T-helper 2 cell (primary cell): ENCODE measurements at regions not wholly inside any gene's neighbourhood (a gene's known extent, or its start where the extent isn't known, plus 50 kb on each side); places are given as distances from the start of the nearest gene placed in this dataset.
"Not testable (repeated sequence)": the region's sequence is repeated elsewhere in the genome, so short reads cannot be mapped to it uniquely, and the experiment has no call there.

Source experiments
- DNase-seq, 5 experiments: peaks; one replicate each; pipeline versions ENCODE4 v3.0.0 to v3.0.0-alpha.2; 2012 to 2022

GRCh38 chr12:61987173-61987572, 273.0 kb upstream of the USP15 start:
- DNase-seq: no peak

GRCh38 chr12:61991661-61992060, 268.5 kb upstream of the USP15 start:
- DNase-seq: peak in 1 of 5 experiments; percentile 11

- DNase-seq: peak in 1 of 5 experiments; percentile 17
These were observed 266.4 kb upstream of the USP15 start for GRCh38 chr12:61993734-61994345.

- no peak for DNase-seq
These were observed 263.5 kb upstream of the USP15 start for GRCh38 chr12:61996717-61997116.

GRCh38 chr12:61998791-61999190, 261.4 kb upstream of the USP15 start:
- DNase-seq: no peak

GRCh38 chr12:61999311-61999710, 260.9 kb upstream of the USP15 start:
- DNase-seq: no peak

GRCh38 chr12:62001424-62001823, 258.8 kb upstream of the USP15 start:
- no peak for DNase-seq

- DNase-seq: no peak
These were observed 257.0 kb upstream of the USP15 start for GRCh38 chr12:62003226-62003625.

GRCh38 chr12:62003701-62004100, 256.5 kb upstream of the USP15 start:
- no peak for DNase-seq

- DNase-seq: no peak
These were observed 254.6 kb upstream of the USP15 start for GRCh38 chr12:62005615-62006014.

- DNase-seq: peak in 1 of 5 experiments; percentile 36
These were observed 254.0 kb upstream of the USP15 start for GRCh38 chr12:62006076-62006732.

- DNase-seq: no peak
These were observed 251.5 kb upstream of the USP15 start for GRCh38 chr12:62008703-62009102.

- no peak for DNase-seq
These were observed 250.8 kb upstream of the USP15 start for GRCh38 chr12:62009445-62009844.

GRCh38 chr12:62010331-62010906, 249.8 kb upstream of the USP15 start:
- not testable (repeated sequence) for DNase-seq

- not testable (repeated sequence) for DNase-seq
These were observed 249.2 kb upstream of the USP15 start for GRCh38 chr12:62010973-62011372.

- no peak for DNase-seq
These were observed 245.9 kb upstream of the USP15 start for GRCh38 chr12:62014330-62014729.

GRCh38 chr12:62016021-62016420, 244.2 kb upstream of the USP15 start:
- DNase-seq: no peak

GRCh38 chr12:62021808-62022207, 238.4 kb upstream of the USP15 start:
- no peak for DNase-seq

- no peak for DNase-seq
These were observed 231.7 kb upstream of the USP15 start for GRCh38 chr12:62028536-62028935.

- DNase-seq: no peak
These were observed 227.3 kb upstream of the USP15 start for GRCh38 chr12:62032870-62033269.

- DNase-seq: no peak
These were observed 215.6 kb upstream of the USP15 start for GRCh38 chr12:62044450-62045135.

GRCh38 chr12:62045211-62045610, 215.0 kb upstream of the USP15 start:
- DNase-seq: no peak

- no peak for DNase-seq
These were observed 209.4 kb upstream of the USP15 start for GRCh38 chr12:62050785-62051184.

GRCh38 chr12:62069976-62070375, 190.2 kb upstream of the USP15 start:
- DNase-seq: no peak
